GM12878 (cell line): ENCODE measurements at regions not wholly inside any gene's neighbourhood (a gene's known extent, or its start where the extent isn't known, plus 50 kb on each side); places are given as distances from the start of the nearest gene placed in this dataset.

Experiments
- BACH1 ChIP-seq: fragments of 450-650 bp; IDR thresholded peaks from 2 replicates; pipeline ENCODE4 v1.6.1; 2017; ENCODE audit warnings: mild to moderate bottlenecking, borderline replicate concordance
- ESRRA ChIP-seq: IDR thresholded peaks from 2 replicates; pipeline ENCODE4 v1.6.1; 2012; ENCODE audit warnings: mild to moderate bottlenecking, low read length, improper control_type of control experiment
- EZH2 ChIP-seq: IDR thresholded peaks from 2 replicates; pipeline ENCODE4 v1.6.1; 2012; ENCODE audit warnings: low read depth, mild to moderate bottlenecking, control low read depth, inconsistent platforms, low read length, borderline replicate concordance; ENCODE audit not compliant: control insufficient read depth
- MAX ChIP-seq: IDR thresholded peaks from 2 replicates; pipeline ENCODE4 v1.6.1; 2012; ENCODE audit warnings: low read depth, low read length, improper control_type of control experiment
- NR2C2 ChIP-seq: IDR thresholded peaks from 2 replicates; pipeline ENCODE4 v1.6.1; 2011; ENCODE audit warnings: borderline replicate concordance, low read depth; ENCODE audit not compliant: control insufficient read depth, insufficient read length
- POLR2A ChIP-seq: IDR thresholded peaks from 2 replicates; pipeline ENCODE4 v1.6.1; 2011; ENCODE audit warnings: low read depth, mild to moderate bottlenecking, low read length
- PRDM15 ChIP-seq: fragments of 450-650 bp; formaldehyde crosslinking; IDR thresholded peaks from 2 replicates; pipeline ENCODE4 v1.4.0; 2020; ENCODE audit warnings: mild to moderate bottlenecking, moderate library complexity
- SRF ChIP-seq, 2 experiments: IDR thresholded peaks; 2 replicates each; pipeline ENCODE4 v1.6.1; 2011; ENCODE audit warnings: low read depth in 2 of 2, low read length in 2 of 2, mild to moderate bottlenecking in 1 of 2, moderate library complexity in 1 of 2

GRCh38 chr1:181189245-181189644, 100.7 kb downstream of the IER5 start:
- no peak for TF ChIP-seq EZH2
- no peak for TF ChIP-seq POLR2A
- TF ChIP-seq BACH1 = no peak
- TF ChIP-seq MAX = no peak
- TF ChIP-seq PRDM15 (CRISPR knock-in tag) = no peak
- no peak for TF ChIP-seq NR2C2
- TF ChIP-seq SRF (IDR thresholded peaks at IDR 0.05; ENCODE audit: low read depth in 2 of 2, low read length in 2 of 2) = no peak
- no peak for TF ChIP-seq ESRRA
